ENCODE measurements at regions not wholly inside any gene's neighbourhood (a gene's known extent, or its start where the extent isn't known, plus 50 kb on each side); places are given as distances from the start of the nearest gene placed in this dataset.
"Not testable (repeated sequence)": the region's sequence is repeated elsewhere in the genome, so short reads cannot be mapped to it uniquely, and the experiment has no call there.

- no peak for DNase-seq
Observed at GRCh38 chr1:93773049-93773838, 91.6 kb upstream of the BCAR3 start.

- no peak for DNase-seq
Observed at GRCh38 chr1:93771843-93772242, 90.2 kb upstream of the BCAR3 start.

GRCh38 chr1:93770640-93771039 is 89.0 kb upstream of the BCAR3 start:
- DNase-seq = no peak

DNA sequence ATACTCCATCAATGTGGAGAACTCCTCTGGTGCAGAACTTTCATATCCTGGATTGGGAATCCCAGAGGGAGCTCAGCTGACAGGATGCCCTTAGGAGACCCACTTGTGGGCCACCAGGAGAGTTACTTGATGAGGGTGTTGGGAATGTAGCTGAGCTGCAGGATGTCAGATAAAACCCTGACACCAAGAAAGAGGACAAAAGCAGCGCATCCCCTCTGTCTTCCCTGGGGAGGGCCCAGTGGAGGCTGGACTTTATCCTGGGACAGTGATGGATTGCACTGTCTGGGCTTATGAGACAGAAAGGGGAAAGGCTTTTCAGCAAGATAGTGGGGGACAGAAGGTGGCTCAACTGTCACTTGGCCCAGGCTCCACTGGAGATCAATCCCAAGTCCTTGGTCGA is 88.1 kb upstream of the BCAR3 start:
- no peak for DNase-seq

- DNase-seq = no peak
Observed at GRCh38 chr1:93768380-93768863, 86.8 kb upstream of the BCAR3 start.

DNA sequence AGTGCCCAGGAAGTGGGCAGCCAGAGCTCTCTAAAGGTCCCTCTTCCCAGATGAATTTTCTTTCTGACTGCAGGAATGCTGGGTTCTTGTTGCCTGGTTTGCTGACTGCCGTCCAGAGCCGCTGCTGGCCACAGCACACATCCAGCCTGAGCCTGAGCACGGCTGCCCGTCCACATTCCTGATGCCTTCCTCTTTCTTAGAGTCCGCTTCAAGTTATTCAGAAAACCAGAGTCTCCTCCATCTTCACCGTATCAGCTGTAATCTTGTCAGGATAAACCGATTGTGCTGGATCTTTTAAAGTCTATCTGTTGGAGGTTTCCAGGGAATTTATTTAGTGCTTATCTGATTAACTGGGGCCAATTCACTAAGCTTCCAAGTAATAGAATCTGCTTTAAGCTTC is 84.8 kb upstream of the BCAR3 start:
- DNase-seq = no peak

DNA sequence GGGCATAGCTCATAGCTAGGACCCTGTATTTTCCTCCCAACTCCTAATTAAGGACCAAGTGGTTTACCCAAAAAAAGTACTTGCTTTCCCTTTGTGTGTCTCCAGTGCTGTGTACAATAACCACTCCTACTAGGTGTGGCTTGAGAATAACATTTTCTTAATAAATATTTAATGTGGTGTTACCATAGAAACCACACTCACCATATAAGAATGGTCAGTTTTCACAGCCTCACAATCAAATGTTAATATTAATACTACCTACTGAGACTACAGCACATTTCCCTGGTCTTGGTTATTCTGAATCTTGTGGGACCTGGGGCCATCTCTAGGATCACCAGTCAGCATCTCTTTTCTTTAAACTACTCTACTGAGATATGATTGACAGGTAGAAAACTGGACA is 83.5 kb upstream of the BCAR3 start:
- no peak for DNase-seq

DNA sequence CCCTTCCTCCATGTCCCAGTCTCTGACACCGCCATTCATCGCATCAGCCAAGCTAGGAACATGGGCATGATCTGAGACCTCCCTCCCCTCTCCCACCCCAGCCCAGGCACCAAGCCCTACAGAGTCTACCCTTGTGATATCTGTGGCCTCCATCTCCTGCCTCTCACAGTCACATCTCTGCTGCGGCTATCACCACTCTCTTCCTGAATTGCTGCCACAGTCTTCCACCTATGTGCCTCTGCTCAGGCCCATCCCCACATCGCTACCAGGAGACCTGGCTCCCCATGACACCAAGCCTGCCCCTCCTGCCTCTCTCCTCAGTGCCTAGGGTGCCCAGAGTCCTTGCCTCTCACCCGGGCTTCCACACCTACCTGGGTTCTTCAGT is 82.7 kb upstream of the BCAR3 start:
- no peak for DNase-seq

- DNase-seq = no peak
Observed at GRCh38 chr1:93763704-93764365, 82.2 kb upstream of the BCAR3 start.

GRCh38 chr1:93758842-93759515 is 77.3 kb upstream of the BCAR3 start:
- peak in 1 of 2 experiments; percentile 12 for DNase-seq

DNA sequence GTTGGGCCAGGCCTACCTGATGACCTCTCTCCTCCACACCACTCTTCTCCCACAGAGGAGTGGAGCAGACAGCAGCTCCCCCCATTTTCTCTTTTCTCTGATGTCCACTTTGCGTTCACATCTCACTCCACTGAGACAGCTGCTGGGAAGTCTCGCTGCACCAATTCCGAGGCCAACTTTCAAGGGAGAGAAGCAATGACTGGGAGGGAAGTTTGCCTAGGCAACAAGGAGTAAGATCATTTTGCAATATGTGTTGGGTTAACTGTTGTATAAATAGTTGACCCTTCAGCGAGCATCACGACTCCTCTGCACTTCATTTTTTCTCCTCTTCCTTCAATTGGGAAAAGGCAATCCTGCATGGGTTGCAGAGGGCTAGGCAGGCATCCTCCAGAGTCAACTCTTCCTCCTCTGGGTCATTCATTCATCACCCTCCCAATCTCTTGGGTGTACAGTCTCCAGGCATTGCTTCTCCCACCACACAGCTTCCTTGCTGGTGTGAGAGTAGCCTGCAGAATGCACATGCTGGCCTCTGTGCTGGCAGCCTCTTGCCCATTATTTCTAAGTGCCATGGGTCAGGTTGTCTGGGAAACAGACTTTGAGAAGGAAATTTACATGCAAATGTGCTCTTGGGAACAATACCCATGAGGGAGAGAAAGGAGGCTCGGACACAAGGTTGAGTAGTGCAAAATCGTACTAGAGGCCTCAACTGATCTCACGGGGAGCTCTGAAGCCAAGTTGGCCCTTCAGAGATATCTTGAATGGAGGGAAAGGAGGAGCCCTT is 75.8 kb upstream of the BCAR3 start:
- no peak for DNase-seq

DNA sequence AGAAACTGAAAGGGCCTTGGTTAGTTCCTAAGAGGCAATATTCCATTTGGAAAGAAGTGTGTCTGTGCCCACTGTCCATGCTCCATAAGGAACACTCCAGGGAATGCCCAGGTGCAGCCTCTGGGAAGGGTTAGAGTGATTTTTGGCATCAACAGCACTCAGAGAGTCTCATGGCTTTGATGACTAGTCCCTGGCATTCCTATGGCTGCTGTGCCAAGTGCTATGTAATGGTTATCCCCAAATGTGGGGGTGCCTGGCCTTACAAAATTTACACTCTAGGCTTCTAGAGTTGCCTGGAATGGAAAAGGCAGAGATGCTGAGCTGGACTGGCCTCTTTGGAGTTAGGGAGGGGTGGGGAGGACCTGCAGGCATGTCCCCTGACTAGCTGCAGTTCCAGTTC is 75.0 kb upstream of the BCAR3 start:
- DNase-seq = no peak

- not testable (repeated sequence) for DNase-seq
Observed at GRCh38 chr1:93755251-93755715, 73.6 kb upstream of the BCAR3 start.

DNA sequence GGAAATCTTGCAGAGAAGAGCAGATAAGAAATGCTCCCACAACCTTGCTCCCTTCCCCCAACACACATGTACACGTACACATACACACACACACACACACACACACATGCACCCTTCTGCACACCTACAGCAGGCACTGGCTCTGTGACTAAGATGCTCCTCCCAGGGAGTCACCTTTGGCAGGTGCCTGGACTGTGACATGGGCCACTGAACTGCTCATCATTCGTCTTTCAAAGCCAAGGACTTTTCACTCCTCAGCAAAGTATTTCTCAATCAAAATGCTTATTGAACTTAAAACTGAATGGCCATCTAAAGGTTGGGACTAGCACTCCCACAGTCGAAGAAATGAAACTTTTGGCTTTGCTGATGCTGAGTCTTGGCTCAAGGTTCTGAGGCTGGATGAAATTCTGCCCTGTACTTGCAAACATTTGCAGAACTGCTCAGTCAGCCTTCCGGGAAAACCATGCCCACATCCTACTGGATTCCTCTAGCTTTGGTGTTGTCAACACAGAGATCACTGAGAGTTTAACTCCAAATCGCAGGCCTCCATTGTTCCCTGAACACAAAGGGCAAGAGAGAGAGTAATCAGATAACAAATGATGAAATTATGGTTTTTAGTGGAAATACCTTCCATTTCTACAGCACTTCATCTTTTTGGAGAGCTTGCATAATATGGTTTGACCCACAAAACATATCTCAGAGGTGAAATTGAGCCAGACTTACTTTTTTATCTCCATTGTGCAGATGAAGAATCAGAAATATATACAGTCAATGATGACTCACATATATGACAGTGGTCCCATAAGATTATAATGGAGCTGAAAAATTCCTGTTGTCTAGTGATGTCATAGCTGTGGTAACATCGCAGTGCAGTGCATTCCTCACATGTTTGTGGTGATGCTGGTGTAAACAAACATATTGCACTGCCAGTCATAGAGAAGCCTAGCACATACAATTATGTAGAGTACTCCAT is 72.4 kb upstream of the BCAR3 start:
- no peak for DNase-seq

GRCh38 chr1:93751377-93752250 is 70.0 kb upstream of the BCAR3 start:
- DNase-seq = no peak

- no peak for DNase-seq
Observed at GRCh38 chr1:93750955-93751354, 69.3 kb upstream of the BCAR3 start.

- DNase-seq = no peak
Observed at GRCh38 chr1:93749894-93750301, 68.3 kb upstream of the BCAR3 start.

DNA sequence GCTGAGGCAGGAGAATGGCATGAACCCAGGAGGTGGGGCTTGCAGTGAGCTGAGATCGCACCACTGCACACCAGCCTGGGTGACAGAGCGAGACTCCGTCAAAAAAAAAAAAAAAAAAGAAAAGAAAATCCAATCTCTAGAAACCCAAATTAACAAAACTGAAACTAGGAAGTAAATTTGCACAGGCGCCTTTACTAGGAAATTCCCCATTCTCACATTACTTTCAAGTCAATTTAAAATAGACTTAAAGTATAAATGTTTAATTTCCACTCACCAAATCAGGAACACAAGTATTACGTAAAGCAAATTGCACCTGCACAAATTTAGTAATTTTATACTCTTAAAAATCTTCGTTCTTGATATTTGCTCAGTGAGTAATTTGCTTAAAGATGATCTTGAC is 67.8 kb upstream of the BCAR3 start:
- DNase-seq = no peak

- no peak for DNase-seq
Observed at GRCh38 chr1:93746021-93746812, 64.6 kb upstream of the BCAR3 start.

All from SHP77 (cell line).